IMR-90 (cell line): ENCODE measurements at regions not wholly inside any gene's neighbourhood (a gene's known extent, or its start where the extent isn't known, plus 50 kb on each side); places are given as distances from the start of the nearest gene placed in this dataset.

Source experiments
- ATAC-seq: fragments of 200-7000 bp; cut with Tn5 transposase; 2 replicates; pipeline ENCODE4 v1.9.1; 2020; ENCODE audit warnings: low read depth, mild to moderate bottlenecking, moderate library complexity
- BruUV-seq: library from RNA; stranded (reverse); fragments of 400-500 nt; replicated peaks from 2 replicates; lab custom pipeline; 2021; lab: Mats Ljungman, UMichigan
- CTCF ChIA-PET: fragments of 300-600 bp; formaldehyde crosslinking; extraction: SDS; loops from one replicate; lab custom pipeline; 2021; ENCODE audit warnings: antibody characterized with exemption; lab: Yijun Ruan, JAX
- POLR2A ChIA-PET: fragments of 300-600 bp; sonication (Branson Sonifier 250); formaldehyde crosslinking; loops from one replicate; lab custom pipeline; 2022; ENCODE audit warnings: antibody characterized with exemption; ENCODE audit not compliant: unreplicated experiment; lab: Charles Lee
- DNase-seq: peaks from one replicate; pipeline ENCODE4 v3.0.0; 2013
- H2AFZ ChIP-seq: replicated peaks from 2 replicates; pipeline ENCODE3; 2013; ENCODE audit warnings: low read length, mild to moderate bottlenecking; ENCODE audit not compliant: poor library complexity
- H2AK5ac ChIP-seq: 2 replicates; pipeline ENCODE4 v1.6.1; 2013; ENCODE audit warnings: low read depth, low read length, inconsistent platforms
- H2AK9ac ChIP-seq: replicated peaks from 2 replicates; pipeline ENCODE3; 2013; ENCODE audit warnings: mild to moderate bottlenecking, low read depth, low read length, moderate library complexity; ENCODE audit not compliant: poor library complexity
- H2BK120ac ChIP-seq: 2 replicates; pipeline ENCODE4 v1.6.1; 2013; ENCODE audit warnings: low read depth, low read length, inconsistent platforms
- H2BK15ac ChIP-seq: 3 replicates; pipeline ENCODE4 v1.6.1; 2013; ENCODE audit warnings: low read depth, low read length, inconsistent platforms
- H2BK20ac ChIP-seq: 2 replicates; pipeline ENCODE4 v1.6.1; 2013; ENCODE audit warnings: low read depth, mild to moderate bottlenecking, inconsistent platforms, low read length, moderate library complexity
- H2BK5ac ChIP-seq: 2 replicates; pipeline ENCODE4 v1.6.1; 2013; ENCODE audit warnings: mild to moderate bottlenecking, low read depth, low read length, inconsistent platforms; ENCODE audit not compliant: poor library complexity, severe bottlenecking
- H3K14ac ChIP-seq: replicated peaks from 2 replicates; pipeline ENCODE4 v1.6.1; 2013; ENCODE audit warnings: low read depth, low read length, inconsistent platforms
- H3K18ac ChIP-seq: 2 replicates; pipeline ENCODE4 v1.6.1; 2013; ENCODE audit warnings: low read depth, low read length, control low read depth
- H3K23ac ChIP-seq: 2 replicates; pipeline ENCODE4 v1.6.1; 2013; ENCODE audit warnings: low read depth, low read length, inconsistent platforms
- H3K27ac ChIP-seq: 2 replicates; pipeline ENCODE4 v1.5.1; 2013; ENCODE audit warnings: mild to moderate bottlenecking, control low read depth, low read length; ENCODE audit not compliant: insufficient read depth
- H3K27me3 ChIP-seq: 2 replicates; pipeline ENCODE4 v1.6.1; 2013; ENCODE audit warnings: low read length; ENCODE audit not compliant: control insufficient read depth, insufficient read depth
- H3K36me3 ChIP-seq: 2 replicates; pipeline ENCODE4 v1.6.1; 2013; ENCODE audit warnings: low read length, mixed read lengths; ENCODE audit not compliant: control insufficient read depth, insufficient read depth
- H3K4ac ChIP-seq: 2 replicates; pipeline ENCODE4 v1.6.1; 2013; ENCODE audit warnings: low read depth, low read length, inconsistent platforms
- H3K4me1 ChIP-seq: 2 replicates; pipeline ENCODE4 v1.6.1; 2013; ENCODE audit warnings: low read length, mixed read lengths; ENCODE audit not compliant: control insufficient read depth, insufficient read depth
- H3K4me2 ChIP-seq: 2 replicates; pipeline ENCODE4 v1.6.1; 2013; ENCODE audit warnings: low read depth, mild to moderate bottlenecking, control low read depth, low read length, moderate library complexity
- H3K4me3 ChIP-seq: 2 replicates; pipeline ENCODE4 v1.5.1; 2013; ENCODE audit warnings: low read depth, mild to moderate bottlenecking, control low read depth, low read length, moderate library complexity; ENCODE audit not compliant: insufficient read depth
- H3K56ac ChIP-seq: 2 replicates; pipeline ENCODE4 v1.6.1; 2013; ENCODE audit warnings: low read length, inconsistent platforms; ENCODE audit not compliant: insufficient read depth; ENCODE audit errors: extremely low read depth
- H3K79me1 ChIP-seq, 2 experiments: 2 replicates each; pipeline ENCODE4 v1.6.1; 2013; ENCODE audit warnings: low read length in 2 of 2, inconsistent platforms in 1 of 2, low read depth in 1 of 2
- H3K9ac ChIP-seq: 2 replicates; pipeline ENCODE4 v1.6.1; 2013; ENCODE audit warnings: low read depth, low read length, control low read depth
- H3K9me1 ChIP-seq: 2 replicates; pipeline ENCODE4 v1.6.1; 2013; ENCODE audit warnings: low read length, inconsistent platforms; ENCODE audit not compliant: insufficient read depth
- H3K9me3 ChIP-seq: 2 replicates; pipeline ENCODE4 v1.6.1; 2013; ENCODE audit warnings: low read length; ENCODE audit not compliant: control insufficient read depth, insufficient read depth
- H4K20me1 ChIP-seq: 2 replicates; pipeline ENCODE4 v1.6.1; 2013; ENCODE audit warnings: low read length, inconsistent platforms; ENCODE audit not compliant: insufficient read depth
- H4K5ac ChIP-seq: 2 replicates; pipeline ENCODE4 v1.6.1; 2013; ENCODE audit warnings: mild to moderate bottlenecking, low read depth, low read length, control low read depth
- H4K8ac ChIP-seq, 2 experiments: 2 replicates each; pipeline ENCODE4 v1.6.1; 2013; ENCODE audit warnings: low read depth in 2 of 2, low read length in 2 of 2, control low read depth in 1 of 2, inconsistent platforms in 1 of 2
- H4K91ac ChIP-seq: 2 replicates; pipeline ENCODE4 v1.6.1; 2013; ENCODE audit warnings: low read depth, low read length, inconsistent platforms; ENCODE audit not compliant: insufficient read depth
- BHLHE40 ChIP-seq: fragments of 150-350 bp; IDR thresholded peaks from 2 replicates; pipeline ENCODE4 v1.6.1; 2016; ENCODE audit warnings: mild to moderate bottlenecking, low read depth, low read length
- CEBPB ChIP-seq: IDR thresholded peaks from 2 replicates; pipeline ENCODE4 v1.6.1; 2012; ENCODE audit warnings: low read depth, low read length, improper control_type of control experiment
- CHD1 ChIP-seq: IDR thresholded peaks from 2 replicates; pipeline ENCODE4 v1.6.1; 2012; ENCODE audit warnings: low read depth, low read length, improper control_type of control experiment
- CTCF ChIP-seq: conservative IDR thresholded peaks from 2 replicates; pipeline ENCODE4 v1.5.1; 2012; ENCODE audit warnings: mild to moderate bottlenecking, low read depth, low read length, improper control_type of control experiment
- ELK1 ChIP-seq: fragments of 150-350 bp; IDR thresholded peaks from 2 replicates; pipeline ENCODE4 v1.6.1; 2016; ENCODE audit warnings: low read depth, mild to moderate bottlenecking, low read length, moderate library complexity, borderline replicate concordance
- FOS ChIP-seq: fragments of 150-350 bp; IDR thresholded peaks from 2 replicates; pipeline ENCODE4 v1.6.1; 2016; ENCODE audit warnings: low read depth, low read length
- MAFK ChIP-seq: IDR thresholded peaks from 2 replicates; pipeline ENCODE4 v1.6.1; 2012; ENCODE audit warnings: low read depth, low read length, improper control_type of control experiment
- MAZ ChIP-seq: IDR thresholded peaks from 2 replicates; pipeline ENCODE4 v1.6.1; 2012; ENCODE audit warnings: low read depth, mild to moderate bottlenecking, low read length, improper control_type of control experiment, moderate library complexity, borderline replicate concordance
- MXI1 ChIP-seq: IDR thresholded peaks from 2 replicates; pipeline ENCODE4 v1.6.1; 2012; ENCODE audit warnings: low read depth, mild to moderate bottlenecking, low read length, moderate library complexity, borderline replicate concordance
- POLR2A ChIP-seq: IDR thresholded peaks from 2 replicates; pipeline ENCODE4 v1.6.1; 2012; ENCODE audit warnings: mild to moderate bottlenecking, low read depth, low read length
- RAD21 ChIP-seq: IDR thresholded peaks from 2 replicates; pipeline ENCODE4 v1.6.1; 2012; ENCODE audit warnings: low read length, improper control_type of control experiment
- RCOR1 ChIP-seq: IDR thresholded peaks from 2 replicates; pipeline ENCODE4 v1.6.1; 2012; ENCODE audit warnings: mild to moderate bottlenecking, low read length, improper control_type of control experiment; ENCODE audit not compliant: insufficient replicate concordance
- WGBS, 2 experiments: methylation state at CpG; one replicate each; pipeline versions ENCODE4 v1.1.5 to v1.1.7; 2013; ENCODE audit warnings: missing lambda C conversion rate in 2 of 2; ENCODE audit not compliant: insufficient read length in 1 of 2; ENCODE audit errors: extremely low coverage in 2 of 2; 5-methylcytosine and 5-hydroxymethylcytosine counted together
- dilution Hi-C: fragments of 300-500 bp; cut with HindIII; formaldehyde crosslinking; loops from one replicate; pipeline ENCODE4 v1.14.3; 2018; ENCODE audit warnings: low sequenced_read_pairs; ENCODE audit not compliant: unreplicated experiment
- in situ Hi-C: fragments of 300-500 bp; cut with MboI; formaldehyde crosslinking; loops from 3 replicates; pipeline ENCODE4 v1.14.3; 2019; ENCODE audit warnings: low sequenced_read_pairs, inconsistent platforms, mixed read lengths
- intact Hi-C: fragments of 100-400 bp; cut with micrococcal nuclease; formaldehyde crosslinking; loops from 2 replicates; pipeline ENCODE4 v1.10.0; 2022

- Histone ChIP-seq H4K5ac (no peak overlapping the region), H3K9ac (no peak overlapping the region), H3K9me1 (peaks cover 36% of the 10 kb centered on the region), H3K27ac (no peak overlapping the region), H3K4me2 (no peak overlapping the region), H3K27me3 (no peaks in the 10 kb centered on the region), H2AK9ac (no peak overlapping the region), H2BK15ac (no peak overlapping the region), H3K9me3 (no peaks in the 10 kb centered on the region), H3K56ac (no peak overlapping the region), H2AK5ac (peak overlapping the region; percentile 72), H2BK120ac (peak overlapping the region; percentile 6; the same call in 1 of the 2 replicates), H3K18ac (no peak overlapping the region), H3K4ac (no peak overlapping the region), H2BK20ac (peak overlapping the region; percentile 51), H4K20me1 (no peaks in the 10 kb centered on the region), H3K4me1 (peaks cover 29% of the 10 kb centered on the region), H3K79me1 (peaks cover 3 to 26% of the 10 kb centered on the region in 2 experiments; a peak in 3 of 4 replicates), H4K91ac (no peak overlapping the region), H3K14ac (peak overlapping the region; percentile 37; the same call in 1 of the 2 replicates), H4K8ac (no peak overlapping the region; a peak in 1 of 4 replicates), H2BK5ac (no peak overlapping the region), H3K4me3 (no peak overlapping the region), H3K36me3 (no peaks in the 10 kb centered on the region), H2AFZ (no peak overlapping the region), H3K23ac (no peak overlapping the region)
- intact Hi-C loops = no loop called here
- ATAC-seq = no peak
- dilution Hi-C loops = no loop called here
- POLR2A ChIA-PET = interaction anchor here (1.7 kb wide), 1 partner anchor 79 kb away, joined by 7 read pairs; the partner anchor contains the start of gene IER3
- WGBS, 2 experiments = 96% methylated on average over 3 of the region's 4 CpGs; no CpG with 5 or more reads in 1 of the 2 experiments
- CTCF ChIA-PET = no interaction called here
- no TSS peak for BruUV-seq
- no peak for DNase-seq
- no peak for TF ChIP-seq RCOR1
- no peak for TF ChIP-seq CHD1
- TF ChIP-seq ELK1 = no peak
- no peak for TF ChIP-seq FOS
- TF ChIP-seq POLR2A = no peak
- TF ChIP-seq BHLHE40 = no peak
- no peak for TF ChIP-seq MXI1
- TF ChIP-seq MAZ = no peak
- no peak for TF ChIP-seq RAD21
- TF ChIP-seq CTCF = no peak
- no peak for TF ChIP-seq MAFK
- no peak for TF ChIP-seq CEBPB
- in situ Hi-C loops = loop anchor here (5.0 kb wide), 1 partner anchor 76 kb away; no protein-coding TSS in a partner anchor
These were observed 60.8 kb upstream of the DDR1 start for GRCh38 chr6:30823534-30823865.
